NCI-H146 treated with DMSO at 0.1 percent for 48 hours (cell line): ENCODE measurements at regions not wholly inside any gene's neighbourhood (a gene's known extent, or its start where the extent isn't known, plus 50 kb on each side); places are given as distances from the start of the nearest gene placed in this dataset.

Experiments used
- DNase-seq: peaks from one replicate; lab custom pipeline; 2025; ENCODE audit not compliant: unreplicated experiment; lab: John Stamatoyannopoulos, UW

DNA sequence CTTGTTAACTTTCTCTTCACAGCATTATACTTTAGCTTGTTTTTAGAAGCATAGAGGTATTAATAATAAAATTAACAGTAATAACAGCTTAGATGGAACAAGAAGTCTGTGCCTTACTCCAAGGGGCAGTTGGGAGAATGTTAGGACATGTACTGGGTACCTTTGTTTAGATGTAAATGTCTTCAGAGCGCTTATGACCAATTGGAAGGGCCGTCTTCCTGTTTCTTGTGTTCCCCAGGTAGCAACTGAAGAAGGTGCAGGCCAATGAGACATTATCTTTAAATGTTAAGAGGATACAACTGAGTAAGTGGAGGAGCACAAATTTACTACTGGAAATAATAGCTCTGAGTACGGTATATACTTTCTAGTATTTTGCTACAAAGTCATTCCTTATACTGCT, 180.9 kb upstream of the SYT1 start:
- DNase-seq = no peak

DNA sequence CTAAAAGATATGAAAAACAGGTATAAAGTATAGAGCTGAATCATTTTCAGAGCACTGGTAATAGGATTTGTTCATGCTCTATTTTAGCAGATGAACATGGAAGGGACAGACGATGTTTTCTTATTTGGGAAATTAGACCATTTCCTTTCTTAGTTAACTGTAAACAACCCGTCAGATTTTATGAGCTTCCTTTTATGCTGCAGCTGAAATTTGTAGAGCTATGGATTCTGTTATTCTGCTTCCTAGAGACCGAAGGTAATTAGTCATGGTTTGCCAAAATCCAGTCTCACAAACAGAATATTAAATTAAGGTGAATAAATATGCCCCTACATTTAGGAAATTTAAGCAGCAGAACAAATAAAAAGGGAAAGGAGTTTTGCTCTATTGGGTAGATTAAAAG, 180.2 kb upstream of the SYT1 start:
- DNase-seq = no peak

DNA sequence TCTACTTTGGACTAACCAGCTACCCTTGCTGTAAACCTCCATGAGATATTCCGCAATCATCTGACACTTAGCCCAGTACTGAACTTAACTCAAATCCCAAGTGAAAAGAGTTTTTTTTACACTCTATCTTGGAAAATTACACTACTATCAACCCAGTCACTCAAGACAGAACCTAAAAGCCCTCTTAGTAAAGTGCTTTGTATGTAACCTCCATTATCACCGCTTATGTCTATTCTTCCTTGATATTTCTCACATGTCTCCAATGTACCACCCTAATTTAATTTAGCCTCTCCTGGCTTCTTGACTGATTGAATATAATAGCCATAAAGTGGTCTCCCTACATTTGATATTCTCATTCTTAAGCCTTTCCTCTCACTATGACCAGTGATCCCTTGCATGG, 168.8 kb upstream of the SYT1 start:
- DNase-seq = no peak

DNA sequence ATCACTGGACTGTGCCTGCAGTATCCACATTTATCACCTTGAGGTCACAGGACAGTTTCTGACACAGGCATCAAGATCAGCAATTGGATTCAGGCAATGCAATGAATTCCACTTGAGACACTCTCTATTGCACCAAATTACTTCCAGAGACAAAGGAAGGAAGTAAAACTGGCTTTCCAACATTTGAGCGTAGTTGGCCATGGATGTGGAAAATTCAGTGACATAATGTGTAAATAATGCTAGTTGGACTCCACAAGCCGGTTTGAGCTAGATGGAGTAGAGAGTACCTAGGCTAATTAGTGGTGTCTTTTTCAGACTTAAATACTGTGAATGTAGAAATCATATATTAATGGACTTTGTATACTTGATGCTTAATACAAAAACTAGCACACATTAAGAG, 168.3 kb upstream of the SYT1 start:
- DNase-seq = no peak

DNA sequence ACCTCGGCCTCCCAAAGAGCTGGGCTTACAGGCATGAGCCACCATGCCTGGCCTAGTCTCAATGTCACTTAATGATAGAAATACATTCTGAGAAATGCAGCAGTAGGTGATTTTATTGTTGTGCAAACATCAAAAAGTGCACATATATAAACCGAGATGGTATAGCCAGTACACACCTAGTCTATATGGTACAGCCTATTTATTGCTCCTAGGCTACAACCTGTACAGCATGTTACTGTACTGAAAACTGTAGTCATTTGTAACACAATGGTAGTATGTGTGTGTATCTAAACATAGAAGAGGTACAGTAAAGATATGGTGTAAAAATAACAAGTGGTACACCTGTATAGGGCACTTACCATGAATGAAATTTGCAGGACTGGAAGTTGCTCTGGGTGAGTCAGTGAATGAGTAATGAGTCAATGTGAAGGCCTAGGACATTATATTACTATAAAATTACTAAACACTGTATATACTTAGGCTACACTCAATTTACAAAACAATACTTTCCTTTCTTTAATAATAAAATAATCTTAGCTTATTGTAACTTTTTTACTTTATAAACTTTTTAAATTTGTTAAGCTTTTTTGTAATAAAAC, 166.7 kb upstream of the SYT1 start:
- no peak for DNase-seq

DNA sequence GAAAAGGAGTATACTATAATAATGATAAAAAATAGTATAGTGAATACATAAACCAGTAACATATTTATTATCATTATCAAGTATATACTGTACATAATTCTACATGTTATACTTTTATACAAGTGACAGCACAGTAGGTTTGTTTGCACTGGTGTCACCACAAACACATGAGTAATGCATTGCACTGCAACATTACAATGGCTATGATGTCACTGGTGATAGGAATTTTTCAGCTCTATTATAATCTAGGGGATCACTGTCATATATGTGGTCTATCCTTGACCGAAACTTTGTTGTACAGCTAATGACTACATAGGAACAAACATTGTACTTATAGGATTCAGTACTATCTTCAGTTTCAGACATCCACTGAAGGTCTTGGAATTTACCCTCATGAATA, 165.8 kb upstream of the SYT1 start:
- DNase-seq = no peak

DNA sequence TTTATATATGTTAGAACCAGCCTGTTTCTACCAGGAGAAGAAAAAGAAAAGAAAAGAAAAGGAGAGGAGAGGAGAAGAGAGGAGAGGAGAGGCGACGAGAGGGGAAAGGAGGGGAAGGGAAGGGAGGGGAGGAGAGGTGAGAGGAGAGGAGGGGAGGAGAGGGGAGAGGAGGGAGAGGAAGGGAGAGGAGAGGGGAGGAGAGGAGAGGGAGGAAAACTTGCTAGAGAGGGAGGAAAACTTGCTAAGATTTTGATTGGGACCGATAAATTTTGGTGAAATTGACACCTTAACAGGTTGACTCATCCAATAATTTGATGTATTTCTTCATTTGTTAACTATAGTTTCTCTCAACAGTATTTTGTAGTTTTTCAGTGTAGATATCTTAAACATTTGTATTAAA, 164.0 kb upstream of the SYT1 start:
- no peak for DNase-seq

DNA sequence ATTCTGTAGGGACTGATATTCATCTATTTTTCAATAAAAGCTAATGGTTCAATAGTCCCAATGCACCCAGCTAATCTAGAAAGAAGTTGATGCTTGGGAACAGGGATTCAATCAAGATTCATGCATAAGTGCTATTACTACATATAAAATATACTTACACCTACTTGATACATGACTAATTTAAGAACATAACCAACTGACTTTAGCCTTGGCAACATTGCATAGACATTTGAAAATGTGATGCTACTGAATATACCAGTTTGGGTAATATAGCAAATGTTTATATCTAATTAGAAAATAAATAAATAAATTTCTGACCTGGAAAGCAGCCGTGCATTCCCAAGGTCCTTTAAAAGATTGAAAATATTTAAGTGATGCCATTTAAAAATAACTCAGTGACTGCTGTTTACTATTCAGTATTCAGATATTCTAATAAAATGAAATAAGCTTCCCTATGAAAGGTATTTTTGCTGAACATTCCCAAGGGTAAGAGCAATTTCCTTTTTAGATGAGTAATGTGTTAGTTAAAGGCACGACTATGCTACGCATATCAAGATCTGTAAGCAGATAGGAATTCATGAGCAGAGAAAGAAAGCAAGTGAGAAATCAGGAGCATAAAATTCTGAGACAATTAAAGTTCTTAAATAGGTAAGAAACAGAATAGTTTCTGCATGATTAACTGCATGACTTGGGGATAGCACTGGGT, 160.6 kb upstream of the SYT1 start:
- DNase-seq = no peak

DNA sequence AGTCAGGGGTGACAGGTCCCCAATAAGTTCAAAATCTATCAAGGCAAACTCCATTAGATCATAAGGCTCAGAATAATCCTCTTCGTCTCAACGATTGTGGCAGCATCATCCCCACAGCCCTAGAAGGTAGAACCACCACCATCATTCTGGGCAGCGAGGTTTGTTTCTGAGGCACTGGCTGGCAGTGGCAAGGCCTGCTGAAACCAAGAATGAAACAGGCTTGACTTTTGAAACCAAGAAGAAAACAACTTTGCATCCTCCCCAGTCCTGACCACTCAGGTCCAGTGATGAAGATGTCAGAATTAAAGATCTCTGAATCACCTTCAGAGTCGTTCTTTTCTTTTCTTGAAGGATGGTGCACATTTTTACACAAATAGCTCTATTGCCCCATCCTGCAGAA, 152.6 kb upstream of the SYT1 start:
- no peak for DNase-seq

DNA sequence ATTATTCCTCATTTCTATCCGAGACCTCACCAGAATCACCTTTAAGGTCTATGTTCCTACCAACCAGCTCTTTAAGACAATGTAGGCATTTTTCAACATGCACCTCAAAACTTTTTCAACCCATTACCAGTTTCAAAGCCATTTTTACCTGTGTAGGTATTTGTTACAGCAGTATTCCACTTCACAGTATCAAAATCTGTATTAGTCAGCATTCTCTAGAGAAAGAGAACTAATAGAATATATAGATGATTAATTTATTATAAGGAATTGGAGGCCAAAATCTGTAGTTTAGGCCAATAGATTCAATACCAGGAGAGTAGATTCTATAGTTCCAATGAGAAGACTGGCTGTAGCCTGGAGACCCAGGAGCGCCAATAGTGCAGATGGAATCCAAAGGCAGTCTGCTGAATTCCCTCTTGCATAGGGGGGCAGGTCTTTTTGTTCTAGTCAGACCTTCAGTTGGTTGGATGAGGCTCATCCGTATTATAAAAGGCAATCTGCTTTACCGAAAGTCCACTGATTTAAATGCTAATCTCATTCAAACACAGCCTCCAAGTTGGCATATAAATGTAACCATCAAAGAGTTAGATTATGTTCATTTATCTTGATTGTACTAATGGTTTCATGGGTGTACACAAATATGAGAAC, 151.6 kb upstream of the SYT1 start:
- DNase-seq = no peak

DNA sequence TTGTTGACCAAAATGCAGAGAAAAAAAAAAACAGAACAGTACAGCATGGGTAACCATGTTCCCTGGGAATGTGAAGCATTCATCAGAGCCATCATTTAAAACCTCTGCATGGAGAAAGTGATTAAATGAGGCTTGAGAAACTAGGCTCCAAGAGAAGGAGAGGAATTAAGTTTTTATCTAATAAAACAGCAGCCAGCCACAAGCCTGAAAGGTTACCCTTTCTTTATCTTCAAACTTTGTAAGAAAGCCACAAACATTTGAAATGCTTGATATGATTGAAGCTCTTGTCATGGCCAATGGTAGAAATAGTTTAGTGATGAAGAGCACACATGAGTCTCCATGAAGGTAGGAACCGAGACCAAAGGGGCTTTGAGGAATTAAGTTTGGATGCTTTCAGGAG, 144.9 kb upstream of the SYT1 start:
- DNase-seq = no peak

DNA sequence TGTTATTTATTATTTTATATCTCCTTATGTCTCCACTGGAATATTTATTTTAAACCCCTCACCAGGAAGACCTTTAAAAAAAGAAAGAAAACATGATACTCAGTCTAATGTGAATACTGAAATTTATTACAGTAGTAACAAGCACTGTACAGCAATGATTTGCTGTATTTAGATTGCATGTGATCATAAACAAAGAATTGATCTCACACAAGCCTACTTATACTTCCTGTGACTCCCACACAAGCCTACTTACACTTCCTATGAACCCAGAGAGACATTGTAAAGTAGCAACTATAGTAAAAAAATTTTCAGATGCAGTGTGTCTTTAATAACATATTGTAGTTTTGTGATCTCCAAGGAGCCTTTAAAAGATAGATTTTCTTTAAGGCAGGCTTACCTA, 142.7 kb upstream of the SYT1 start:
- no peak for DNase-seq

DNA sequence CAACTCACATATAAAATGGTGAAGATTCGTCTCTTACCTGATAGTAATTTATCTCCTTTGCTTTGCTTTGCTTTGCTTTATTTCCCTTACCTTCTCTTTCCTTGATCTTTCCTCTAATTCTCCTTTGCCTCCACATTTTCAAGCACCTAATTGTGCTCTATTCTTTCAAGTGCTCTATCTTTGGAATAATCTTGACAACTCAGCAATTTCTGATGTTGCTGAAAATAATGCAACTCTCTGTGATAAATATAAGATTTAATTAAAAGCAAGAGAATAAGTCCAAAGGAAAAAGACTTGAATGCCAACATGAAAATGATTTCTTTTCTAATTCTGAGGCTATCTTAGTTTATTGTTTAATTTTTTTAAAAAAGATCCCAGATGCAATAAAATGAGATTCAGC, 139.5 kb upstream of the SYT1 start:
- DNase-seq = no peak

DNA sequence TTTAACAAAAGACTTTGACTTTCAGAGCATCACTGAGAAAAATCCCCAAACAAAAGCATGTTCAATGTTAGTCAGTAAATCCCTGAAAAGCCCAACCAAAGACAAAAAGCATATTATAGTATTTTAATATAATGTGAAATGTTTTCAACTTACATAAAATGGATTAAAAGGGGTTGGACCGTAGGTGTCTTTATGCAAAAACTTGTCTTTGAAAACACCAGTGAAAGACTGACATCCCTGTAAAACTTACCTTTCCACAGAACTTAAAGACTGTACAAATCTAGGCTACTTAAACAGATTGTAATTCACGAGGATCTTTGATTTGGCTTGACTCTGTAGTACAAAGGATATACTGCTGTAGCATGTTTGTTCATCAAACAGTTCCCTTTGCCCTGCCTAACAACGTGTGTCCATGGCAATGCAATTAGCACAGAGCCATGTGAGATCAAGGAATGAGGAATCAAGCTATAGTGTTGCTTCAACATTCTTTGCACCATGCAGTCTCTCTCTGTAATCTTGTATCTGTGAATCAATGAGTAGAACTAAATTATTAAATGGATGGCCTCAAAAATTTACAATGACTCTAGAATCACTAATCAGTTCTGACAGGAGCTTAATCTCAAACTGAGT, 138.5 kb upstream of the SYT1 start:
- DNase-seq = peak; percentile 84

DNA sequence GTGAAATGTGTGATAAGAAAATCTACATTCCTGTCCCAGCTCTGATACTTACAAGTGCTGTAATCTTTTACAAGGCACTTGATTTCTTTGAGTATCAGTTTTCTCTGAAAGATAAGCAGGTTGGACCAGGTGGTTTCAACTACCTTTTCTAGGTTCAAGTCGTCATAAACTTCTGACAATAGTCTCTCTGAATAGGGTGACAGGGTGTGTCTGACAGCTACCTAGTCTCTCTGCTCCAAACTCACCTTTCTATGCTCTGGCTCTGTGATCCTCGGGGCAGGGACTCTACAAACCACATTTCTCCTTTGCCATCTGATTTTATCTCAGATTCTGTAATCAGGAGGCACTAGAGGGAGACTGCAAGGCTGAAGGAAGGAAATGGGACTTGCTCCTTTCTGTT, 137.7 kb upstream of the SYT1 start:
- DNase-seq = peak; percentile 22

DNA sequence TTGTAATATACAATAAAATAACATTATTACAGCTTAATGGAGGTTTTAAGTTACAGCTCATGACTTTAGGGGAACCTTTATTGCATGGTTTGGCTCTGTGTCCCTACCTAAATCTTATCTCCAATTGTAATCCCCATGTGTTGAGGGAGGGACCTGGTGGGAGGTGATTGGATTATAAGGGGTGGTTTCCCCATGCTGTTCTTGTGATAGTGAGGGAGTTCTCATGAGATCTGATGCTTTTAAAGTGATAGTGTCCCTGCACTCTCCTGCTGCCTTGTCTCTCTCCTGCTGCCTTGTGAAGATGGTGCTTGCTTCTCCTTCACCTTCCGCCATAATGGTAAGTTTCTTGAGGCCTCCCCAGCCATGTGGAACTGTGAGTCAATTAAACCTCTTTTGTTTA, 132.1 kb upstream of the SYT1 start:
- no peak for DNase-seq

DNA sequence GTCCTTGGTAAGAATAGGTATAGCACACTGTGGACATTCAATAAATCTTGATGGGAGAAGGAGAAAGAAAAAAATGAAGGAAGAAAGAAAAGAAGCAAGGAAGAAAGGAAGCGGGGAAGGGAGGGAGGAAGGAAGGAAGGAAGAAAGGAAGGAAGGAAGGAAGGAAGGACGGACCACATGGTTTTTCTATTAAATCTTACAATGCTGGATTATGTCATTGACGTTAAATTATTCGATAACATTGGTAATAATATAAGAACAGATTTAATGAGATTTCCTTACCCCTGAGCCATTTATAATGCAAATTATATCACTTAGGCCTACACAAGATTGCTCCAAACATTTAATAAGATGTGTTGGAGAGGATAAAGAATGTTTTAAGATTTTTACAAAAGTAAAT, 124.9 kb upstream of the SYT1 start:
- DNase-seq = no peak

DNA sequence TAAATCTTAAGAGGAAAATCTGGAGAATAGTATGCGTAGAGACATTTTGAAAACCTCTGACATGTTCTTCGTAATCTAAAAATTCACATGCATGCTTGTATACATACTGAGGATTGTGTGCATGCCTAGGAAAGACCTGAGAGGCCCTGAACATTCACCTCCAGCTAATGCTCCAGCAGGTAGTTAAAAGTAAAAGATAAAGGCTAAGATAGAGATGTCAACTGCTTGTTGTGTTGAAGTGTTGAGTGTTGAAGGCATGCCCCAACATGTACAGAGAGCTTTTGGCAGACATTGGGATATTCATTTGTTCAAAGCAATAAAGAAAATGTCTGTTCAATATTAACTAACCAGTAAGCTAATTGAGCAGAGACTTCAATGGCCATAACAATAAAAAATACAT, 118.6 kb upstream of the SYT1 start:
- DNase-seq = no peak

DNA sequence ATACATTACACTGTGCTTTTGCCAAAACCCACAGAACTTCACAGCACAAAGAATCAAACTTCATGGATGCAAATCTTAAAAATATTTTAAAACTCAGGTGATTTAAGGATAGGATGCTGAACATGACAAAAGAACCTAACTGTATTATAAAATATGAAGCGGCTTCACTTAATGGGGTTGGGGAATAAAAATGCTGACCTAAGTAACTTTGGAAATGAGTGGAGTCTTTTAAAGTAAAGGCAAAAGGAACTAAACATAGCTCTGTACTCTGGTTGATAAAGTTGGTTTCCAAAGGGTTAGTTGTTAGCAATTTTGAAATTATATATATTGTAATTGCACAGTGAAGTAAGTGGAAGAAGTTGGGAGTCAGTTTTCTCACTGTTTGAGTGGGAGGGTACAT, 111.5 kb upstream of the SYT1 start:
- no peak for DNase-seq

DNA sequence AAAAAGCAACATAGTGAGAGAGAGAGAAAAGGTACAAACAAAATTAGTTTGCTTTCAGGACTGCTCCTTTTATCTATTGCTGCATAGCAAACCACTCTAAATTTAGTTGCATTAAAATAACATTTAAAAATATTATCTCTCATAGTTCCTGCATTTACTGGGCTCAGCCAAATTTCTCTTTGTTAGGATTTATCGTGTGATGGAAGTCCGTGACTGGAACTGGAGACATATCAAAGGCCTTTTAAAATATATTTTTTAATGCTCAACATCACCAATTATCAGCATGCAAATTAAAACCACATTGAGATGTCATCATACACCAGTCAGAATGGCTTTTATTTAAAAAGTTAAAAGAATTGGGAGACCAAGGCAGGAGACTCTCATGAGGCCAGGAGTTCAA, 107.6 kb upstream of the SYT1 start:
- no peak for DNase-seq

DNA sequence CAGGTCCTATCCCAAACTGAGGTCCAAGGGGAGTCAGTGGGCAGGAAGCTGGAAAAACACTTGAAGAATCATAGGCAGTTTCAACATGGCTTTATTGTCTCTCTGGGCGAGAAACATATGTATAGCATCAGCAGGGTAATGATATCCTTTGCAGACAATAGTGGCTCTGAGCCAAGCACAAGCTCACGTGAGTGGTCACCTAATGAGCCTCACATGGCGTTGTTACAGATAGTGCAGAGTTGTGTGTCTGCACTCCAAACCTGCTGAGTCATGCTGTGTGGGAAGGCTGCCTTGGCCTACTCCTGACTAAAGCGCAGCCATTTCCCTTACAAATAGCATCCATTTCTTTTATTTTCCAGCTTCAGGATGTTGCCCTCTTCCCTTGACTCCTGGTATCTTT, 105.2 kb upstream of the SYT1 start:
- DNase-seq = no peak

DNA sequence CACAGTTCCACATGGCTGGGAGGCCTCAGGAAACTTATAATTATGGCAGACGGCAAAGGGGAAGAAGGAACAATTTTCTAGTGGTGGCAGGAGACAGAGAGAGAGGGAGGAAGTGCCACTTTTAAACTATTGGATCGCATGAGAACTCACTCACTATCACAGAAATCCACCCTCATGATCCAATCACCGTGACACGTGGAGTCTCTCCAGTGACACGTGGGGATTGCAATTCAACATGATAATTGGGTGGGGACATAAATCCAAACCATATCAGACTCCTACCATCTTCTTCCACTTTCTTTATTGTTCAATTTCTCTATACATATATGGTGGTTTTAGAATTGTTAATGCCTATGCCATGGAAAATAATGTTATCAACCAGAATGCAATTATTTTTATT, 103.7 kb upstream of the SYT1 start:
- no peak for DNase-seq
